Activated CD8-positive, alpha-beta memory T cell treated with anti-CD3 and anti-CD28 coated beads for 4 hours (primary cell): ENCODE measurements at regions not wholly inside any gene's neighbourhood (a gene's known extent, or its start where the extent isn't known, plus 50 kb on each side); places are given as distances from the start of the nearest gene placed in this dataset.
"Not testable (repeated sequence)": the region's sequence is repeated elsewhere in the genome, so short reads cannot be mapped to it uniquely, and the experiment has no call there.

ENCODE experiments used
- DNase-seq, 2 donors: peaks; one replicate each; pipeline ENCODE4 v3.0.0-alpha.2; 2020; ENCODE audit warnings: low read depth in 2 of 2

DNA sequence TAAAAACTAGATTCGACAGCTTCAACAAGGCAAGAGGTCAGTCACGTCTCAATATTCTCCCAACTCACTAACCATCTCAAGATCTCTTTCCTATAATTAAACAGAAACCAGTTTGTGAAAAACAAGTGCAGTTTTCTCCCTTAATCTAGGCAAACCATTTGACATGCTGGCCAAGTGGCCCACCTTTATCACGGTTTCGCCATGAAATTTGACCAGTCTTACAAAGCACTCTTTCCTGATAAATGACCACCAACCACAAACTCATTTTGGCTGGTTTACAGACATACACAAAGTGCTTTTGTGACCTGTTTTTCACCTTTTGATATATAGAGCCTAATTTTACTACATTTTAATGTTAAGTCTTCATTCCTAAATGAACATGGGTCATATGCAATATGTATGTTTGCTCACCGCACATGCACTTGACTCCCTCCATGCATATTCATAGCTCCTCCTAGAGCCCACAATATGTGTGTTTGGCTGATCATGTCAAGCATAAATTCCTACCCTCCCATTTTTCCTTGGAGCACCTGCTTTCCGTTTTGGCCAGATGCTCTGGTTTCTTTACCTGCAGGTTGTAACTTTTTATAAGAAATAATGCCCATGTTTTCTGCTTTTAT lies 385.1 kb downstream of the RAD51AP2 start:
- no peak for DNase-seq

DNA sequence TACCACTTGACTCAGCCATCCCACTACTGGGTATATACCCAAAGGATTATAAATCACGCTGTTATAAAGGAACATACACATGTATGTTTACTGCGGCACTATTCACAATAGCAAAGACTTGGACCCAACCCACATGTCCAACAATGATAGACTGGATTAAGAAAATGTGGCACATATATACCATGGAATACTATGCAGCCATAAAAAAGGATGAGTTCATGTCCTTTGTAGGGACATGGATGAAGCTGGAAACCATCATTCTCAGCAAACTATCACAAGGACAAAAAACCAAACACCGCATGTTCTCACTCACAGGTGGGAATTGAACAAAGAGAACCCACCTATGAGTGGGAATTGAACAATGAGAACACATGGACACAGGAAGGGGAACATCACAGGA lies 387.6 kb downstream of the RAD51AP2 start:
- not testable (repeated sequence) for DNase-seq

DNA sequence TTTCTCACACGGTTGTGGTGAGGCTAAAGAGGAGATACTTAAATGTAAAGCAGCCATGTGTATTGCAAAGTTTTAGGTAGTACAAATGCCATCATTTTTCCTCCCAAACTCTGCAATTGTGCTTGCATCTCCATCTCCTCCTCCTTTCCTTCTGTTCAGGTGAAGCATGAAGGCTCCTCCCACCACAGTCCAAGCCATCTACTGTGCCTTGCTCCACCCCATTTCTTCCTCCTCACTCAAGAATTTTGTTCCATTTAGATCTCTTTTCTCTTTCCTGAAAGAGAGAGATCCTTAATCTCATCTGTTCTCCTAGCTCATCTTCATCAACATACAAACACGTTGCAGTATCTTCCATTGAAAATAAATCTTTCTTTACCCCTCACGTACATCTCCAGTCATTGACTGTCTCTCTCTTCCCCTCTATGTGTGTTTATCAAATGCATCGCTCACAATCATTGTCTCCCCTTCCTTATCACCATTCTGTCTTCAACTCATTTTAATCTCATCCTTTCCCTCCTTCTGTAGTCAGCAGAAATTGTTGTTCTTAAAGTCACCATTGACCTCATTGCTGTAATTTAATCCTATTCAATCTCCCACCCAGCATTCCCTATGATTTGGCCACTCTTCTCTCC lies 392.1 kb downstream of the RAD51AP2 start:
- DNase-seq, result no peak

DNA sequence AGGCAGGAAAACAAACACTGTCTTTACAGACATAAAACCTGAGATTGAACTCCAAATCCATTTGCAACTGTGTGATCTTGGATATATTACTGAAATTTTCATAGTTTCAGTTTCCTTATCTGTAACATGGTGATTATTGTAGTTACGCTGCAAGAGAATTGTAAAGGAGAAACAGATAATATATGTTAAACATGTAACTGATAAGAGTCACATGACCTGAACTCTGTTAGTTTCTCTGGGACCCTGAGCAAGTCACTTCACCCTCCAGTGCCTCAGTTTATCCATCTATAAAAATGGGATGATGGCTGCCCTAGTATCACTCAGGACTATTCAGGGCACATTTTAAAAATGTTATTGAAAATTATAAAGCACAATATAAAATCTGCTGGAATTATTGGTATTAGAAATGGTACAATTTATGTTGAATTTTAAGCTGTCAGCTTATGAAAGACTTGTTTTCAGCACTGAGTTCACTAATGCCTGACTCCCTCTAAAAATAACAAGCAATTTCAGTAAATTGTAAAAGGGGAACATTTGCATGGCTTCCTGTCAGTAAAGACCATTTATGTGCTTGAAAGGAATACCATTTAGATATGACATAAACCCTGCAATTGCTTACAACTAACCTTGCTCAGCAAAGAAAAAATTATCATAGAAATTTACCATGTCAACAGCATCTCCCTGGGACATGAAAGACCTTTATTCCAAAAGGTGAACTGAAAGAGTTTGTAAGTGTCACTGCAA lies 393.5 kb downstream of the RAD51AP2 start:
- DNase-seq, result no peak

DNA sequence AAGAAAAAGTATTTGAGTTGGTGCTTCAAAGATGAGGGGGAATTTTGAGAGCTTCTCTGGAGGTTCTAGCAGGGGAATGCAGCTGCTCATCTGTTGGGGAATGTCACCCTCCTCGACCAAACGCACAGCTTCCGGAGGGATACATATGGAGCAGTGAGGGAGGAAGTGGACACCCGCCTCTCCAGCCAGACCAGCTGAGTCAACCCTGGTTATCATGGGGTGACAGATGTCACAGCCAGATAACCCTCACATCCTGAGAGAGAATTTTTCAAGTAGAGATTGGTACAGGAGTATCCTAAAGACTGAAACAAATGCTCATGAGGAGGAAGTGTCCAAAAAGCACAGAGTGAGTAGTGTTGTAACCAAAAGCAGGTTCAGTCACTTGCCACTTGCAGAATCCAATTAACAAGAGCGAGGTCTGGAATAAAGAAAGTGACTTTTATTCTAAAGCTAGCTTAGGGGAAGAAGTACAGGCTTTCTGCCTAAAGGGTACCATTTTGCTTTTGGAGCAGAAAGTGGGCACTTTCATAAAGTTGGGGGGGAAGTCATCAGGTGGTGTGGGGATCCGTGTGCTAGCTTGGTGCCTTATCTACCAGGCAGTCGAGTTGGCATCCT lies 395.2 kb downstream of the RAD51AP2 start:
- DNase-seq, result no peak

DNA sequence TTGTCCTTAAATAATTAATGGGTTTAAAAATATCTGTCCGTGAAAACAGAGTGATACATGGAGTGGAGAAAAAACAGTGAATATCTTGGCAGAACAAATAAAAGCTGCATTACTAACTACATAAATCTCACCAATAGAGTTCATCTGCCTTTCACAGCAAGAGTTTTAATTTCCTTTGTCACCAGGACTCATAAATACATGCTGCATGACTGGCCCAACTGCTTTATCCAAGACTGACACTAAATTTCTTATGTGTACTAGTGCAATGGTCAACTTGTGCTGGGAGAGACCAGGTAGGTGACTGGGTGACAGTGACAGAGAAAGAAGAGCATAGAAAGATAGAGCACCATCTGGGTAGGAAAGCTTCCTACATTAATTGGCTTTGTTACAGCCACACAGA lies 402.8 kb downstream of the RAD51AP2 start:
- no peak for DNase-seq

DNA sequence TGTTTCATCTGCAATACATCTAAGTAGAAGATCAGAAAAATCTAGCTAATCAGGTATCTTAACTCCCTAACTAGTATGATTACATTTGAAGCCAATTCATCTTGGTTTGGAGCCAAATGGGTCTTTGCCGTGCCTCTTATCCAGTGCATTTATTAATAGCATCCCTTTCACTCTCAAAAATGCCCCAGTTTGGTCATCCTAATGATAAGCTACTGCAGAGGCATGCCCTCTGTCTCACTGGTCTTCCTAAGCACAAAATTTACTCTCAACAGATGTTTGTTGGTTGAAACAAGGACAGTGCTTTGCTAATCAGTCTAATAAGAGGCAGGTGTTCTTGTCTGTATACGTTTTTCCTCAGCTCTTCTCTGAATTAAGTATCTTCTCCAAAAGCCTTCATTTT lies 403.2 kb downstream of the RAD51AP2 start:
- DNase-seq, result no peak

DNA sequence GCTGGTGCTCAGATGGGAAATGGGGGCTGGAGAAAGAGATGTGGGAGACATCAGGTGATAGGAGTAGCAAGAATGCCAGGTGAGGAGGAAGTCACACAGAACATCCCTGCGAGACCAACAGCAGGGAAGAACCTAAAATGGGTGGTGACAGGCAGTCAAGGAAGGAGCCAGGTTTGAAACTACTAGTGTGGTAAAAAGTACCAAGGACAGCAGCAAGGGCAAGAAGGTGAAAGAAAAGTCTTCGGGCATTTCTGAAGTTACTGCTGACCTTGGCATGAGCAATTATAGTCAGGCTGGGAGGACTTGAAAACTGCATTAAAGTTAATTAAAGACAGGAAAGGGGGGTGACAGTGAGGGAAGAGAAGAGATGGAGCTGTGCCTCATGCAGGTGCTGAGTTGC lies 410.4 kb downstream of the RAD51AP2 start:
- DNase-seq, result no peak

DNA sequence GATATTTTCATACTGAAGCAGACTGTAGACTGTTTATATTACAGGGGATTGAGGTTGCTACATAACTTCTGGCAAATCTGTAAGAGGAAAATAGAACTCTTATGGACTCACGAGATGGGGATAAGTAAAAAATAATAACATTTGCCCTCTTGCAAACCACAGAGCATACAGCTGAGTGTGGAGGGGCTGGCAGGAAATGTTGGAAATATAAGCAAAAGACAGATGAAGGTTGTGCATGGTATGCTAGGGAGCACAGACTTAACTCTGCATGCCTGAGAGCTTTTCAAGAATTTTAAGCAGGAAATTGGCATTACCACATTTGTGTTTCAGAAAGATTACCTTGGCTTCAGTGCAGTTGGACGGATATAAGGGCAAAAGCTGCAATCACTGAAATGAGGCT lies 411.1 kb downstream of the RAD51AP2 start:
- no peak for DNase-seq

DNA sequence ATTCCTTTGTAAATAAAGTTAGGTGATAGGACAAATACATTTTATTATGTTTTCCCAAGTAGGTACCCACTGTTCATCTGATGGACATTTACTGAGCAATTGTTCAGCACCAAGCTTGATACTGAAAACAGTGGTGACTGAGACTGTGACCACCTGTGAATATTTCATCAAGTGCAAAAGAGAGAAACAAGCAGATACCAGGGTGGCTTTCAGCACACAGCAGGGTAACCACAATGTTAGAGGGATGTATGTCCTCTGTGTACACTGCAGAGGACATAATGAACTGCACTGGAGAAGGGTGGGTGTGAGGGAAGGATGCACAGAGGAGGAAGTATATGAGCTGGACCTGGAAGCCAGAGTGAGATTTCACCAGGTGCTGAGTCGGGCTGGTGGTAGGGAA lies 411.8 kb downstream of the RAD51AP2 start:
- DNase-seq, result no peak

DNA sequence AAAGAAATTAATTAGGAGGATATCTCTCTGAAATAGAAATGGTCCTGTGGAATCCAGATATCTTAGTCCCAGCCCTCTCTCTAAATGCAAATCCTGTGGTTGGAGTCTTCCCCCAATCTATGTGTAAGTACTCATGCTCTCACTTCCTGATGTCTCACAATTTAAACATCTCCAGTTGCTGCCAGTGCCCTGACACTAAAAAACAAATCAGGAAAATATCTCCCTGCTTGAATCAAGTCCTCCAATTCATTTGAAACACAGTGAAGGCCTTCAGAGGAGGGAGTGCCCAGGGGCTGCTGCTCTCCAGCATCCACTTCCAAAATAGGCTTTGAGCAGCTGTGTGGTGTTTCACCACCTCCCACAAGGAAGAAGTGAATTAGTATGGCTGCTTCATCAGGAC lies 413.8 kb downstream of the RAD51AP2 start:
- no peak for DNase-seq

DNA sequence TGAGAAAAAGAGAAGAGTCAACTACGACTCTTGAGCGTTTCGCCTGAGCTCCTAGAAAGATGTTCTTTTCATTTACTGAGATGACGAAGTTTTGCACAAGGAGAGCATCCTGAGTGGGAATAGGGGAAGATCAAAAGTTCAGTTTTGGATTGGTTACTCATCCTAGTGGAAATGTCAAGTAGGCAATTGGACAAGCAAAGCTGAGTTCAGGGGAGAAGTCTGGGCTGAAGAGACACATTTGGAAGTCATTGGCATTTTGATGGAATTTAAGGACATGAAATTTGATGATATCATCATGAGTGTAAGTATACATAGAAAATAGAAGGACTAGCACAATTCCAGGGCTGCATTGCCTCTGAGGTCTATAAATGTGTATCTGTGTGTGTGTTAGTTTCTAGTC lies 416.6 kb downstream of the RAD51AP2 start:
- no peak for DNase-seq

DNA sequence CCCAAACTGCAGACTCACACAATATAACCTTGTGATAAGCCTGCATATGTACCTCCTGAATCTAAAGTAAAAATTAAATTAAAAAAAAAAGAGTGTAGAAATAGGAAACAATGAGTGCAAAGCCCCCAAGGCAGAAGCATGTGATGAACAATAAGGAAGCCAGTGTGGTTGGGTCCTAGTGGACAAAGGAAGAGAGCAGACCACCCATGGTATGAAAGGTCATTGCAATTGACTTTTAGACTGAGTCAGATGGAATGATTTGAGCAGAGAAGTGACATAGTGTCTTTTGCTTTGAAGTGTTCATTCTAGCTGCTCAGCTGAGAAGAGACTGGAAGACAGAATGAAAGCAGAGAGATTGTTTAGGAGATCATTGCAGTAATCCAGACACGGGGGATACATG lies 417.1 kb downstream of the RAD51AP2 start:
- DNase-seq, result no peak

DNA sequence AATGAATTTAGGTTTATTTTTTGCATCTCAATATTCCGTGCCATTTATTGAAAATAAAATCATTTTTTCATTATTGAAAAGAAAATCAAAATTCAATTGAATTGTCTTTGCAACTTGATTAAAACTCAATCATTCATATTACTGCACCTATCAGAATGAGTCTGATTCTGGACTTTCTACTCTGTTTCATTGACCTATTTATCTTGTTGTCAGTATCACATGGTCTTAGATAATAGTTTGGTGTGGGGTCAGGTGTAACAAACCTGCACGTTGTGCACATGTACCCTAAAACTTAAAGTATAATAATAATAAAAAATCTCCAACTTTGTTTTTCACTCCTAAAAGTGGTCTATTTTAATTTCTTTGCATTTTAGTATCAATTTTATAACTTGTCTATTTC lies 422.9 kb downstream of the RAD51AP2 start:
- DNase-seq, result no peak

DNA sequence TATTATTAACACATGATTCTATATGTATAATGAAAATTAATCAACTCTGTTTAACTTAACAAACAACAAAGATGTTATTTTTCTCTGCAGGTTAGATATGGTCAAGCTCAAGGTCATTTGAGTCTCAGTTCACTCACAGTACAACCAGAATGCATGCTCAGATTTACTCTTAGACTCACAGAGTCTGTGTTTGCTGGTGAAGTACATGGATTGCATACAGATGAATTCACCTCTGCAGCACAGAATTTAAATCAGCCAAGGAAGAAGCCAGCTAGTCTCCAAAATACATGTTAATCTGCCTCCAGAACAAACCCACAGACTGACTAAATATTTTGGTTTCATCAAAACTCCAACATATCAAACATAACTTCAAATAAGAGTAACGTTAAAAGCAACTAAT lies 424.5 kb downstream of the RAD51AP2 start:
- no peak for DNase-seq

DNA sequence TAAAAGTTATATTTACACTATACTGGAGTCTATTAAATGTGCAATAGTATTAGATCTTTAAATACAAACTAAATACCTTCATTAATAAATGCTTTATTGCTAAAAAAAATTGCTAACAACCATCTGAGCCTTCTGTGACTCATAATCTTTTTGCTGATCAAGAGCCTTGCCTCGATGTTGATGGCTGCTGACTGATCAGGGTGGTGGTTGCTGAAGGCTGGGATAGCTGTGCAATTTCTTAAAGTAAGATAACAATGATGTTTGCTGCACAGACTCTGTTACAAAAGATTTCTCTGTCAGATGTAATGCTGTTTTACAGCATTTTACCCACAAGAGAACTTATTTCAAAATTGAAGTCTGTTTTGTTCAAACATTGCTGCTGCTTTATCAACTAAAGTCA lies 421.4 kb upstream of the CYRIA start:
- DNase-seq, result no peak

DNA sequence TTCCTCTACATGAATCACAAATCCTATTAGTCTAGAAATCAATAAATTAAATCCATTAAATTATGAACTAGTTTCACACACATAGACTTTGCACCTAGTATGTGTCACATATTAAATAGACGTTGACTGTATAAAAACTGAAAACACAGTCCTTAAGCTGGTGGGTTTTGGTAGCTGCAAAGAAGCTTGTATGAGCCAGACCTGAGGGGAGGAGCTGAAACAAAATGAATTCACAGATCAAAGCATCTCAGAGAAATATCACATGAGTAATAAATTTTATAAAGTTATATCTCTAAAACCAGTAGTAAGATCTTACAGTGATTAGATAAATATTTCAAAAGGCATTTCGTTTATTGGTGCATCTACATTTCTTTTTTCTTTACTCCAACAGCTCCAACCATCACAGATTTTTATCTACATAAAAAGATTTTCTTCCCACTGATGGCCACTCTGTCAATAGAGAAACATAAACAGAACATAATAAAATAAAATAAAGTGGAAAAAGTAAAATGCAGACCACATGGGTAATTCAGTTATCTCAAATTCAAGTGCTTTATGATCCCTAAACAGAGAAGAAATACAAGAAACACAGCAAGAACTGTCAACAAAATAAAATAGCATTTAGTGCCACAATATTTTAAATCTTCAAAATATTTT lies 420.0 kb upstream of the CYRIA start:
- DNase-seq, result no peak

DNA sequence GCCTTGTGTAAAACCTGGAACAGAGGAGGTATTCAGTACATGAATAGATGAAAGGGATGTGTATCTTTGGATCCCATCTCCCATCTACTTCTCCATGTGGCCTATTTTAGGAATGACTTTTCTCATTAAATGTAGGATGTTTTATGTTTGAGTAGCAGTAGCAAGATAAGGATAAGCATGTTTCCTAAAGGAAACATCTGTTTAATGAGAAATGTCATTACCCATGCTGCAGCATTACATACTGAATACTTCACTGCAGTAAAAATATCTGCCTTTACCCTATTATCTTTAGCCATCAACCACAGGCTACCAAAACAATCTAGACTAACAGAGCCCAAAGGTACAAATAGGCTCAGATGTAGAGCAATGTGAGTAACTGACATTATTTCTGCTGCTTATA lies 419.2 kb upstream of the CYRIA start:
- DNase-seq, result no peak

DNA sequence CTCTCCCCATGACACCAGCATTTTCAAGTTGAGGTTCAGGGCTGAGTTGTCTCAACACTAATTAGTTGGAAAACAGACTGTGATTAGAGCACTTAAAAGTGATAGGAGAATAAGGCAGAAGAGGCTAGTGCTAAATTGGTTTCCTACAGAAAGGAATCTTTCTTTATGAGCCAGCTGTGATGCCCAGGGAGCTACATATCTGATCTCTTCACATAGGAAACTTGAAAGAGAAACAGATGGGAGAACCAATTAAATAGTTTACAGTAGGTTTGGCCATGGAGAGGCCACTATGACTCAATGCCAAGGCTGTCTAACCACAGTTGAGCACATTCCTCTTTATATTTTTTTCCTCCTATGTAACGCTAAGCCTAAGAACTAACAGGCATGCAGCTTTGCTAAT lies 418.3 kb upstream of the CYRIA start:
- no peak for DNase-seq

DNA sequence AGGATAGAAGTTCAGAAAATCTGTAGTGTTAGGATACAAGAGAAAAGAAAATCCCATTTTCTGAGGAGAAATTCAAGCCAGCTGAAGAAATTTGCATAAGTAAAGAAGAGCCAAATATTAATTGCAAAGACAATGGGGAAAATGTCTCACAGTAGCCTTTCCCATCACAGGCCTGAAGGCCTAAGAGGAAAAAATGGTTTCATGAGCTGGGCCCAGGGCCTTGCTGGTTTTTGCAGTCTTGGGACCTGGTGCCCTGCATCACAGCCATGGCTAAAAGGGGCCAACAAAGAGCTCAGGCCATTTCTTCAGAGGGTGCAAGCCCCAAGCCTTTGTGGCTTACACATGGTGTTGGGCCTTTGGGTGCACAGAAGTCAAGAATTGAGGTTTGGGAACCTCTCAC lies 413.6 kb upstream of the CYRIA start:
- DNase-seq, result no peak

DNA sequence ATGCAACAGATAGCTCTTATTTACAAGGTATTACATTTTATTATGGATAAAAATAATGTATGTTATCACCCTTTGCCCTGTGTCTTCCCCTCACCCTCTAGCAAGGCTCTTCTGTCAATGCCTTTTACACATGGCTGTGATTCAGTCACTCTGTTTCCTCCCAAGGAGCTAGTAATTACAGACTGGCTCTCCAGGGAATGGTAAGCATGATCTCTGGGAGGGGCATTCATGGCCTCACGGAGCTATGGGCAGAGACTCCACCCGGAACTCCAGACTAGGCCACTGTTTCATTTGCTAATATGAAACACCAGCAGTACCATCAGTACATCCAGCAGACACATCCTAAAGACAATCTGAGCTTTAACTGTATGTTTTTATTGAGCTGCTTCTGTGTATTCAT lies 410.9 kb upstream of the CYRIA start:
- DNase-seq, result no peak

DNA sequence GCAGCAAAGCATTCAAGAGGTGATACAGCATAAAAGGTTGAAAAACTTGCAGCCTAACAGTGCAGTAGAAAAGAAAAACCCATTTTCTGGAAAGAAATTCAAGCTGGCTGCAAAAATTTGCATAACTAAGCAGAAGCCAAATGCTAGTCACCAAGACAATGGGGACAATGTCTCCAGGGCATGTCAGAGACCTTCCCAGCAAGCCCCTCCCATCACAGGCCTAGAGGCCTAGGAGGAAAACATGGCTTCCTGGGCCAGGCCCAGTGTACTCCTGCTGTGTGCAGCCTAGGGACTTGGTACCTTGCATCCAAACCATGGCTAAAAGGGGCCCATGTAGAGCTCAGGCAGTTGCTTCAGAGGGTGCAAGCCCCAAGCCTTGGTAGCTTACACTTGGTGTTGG lies 405.1 kb upstream of the CYRIA start:
- DNase-seq, result no peak
